Fibroblast of lung (primary cell): ENCODE measurements at regions not wholly inside any gene's neighbourhood (a gene's known extent, or its start where the extent isn't known, plus 50 kb on each side); places are given as distances from the start of the nearest gene placed in this dataset.

Experiments used
- CTCF ChIP-seq, 2 donors: IDR thresholded peaks in 1 of 2; conservative IDR thresholded peaks in 1 of 2; 1 replicate in 1 of 2; 2 replicates in 1 of 2; pipeline ENCODE4 v1.5.1; 2011 to 2012; ENCODE audit warnings: low read length in 2 of 2, control low read depth in 1 of 2, inconsistent platforms in 1 of 2, low read depth in 1 of 2, mild to moderate bottlenecking in 1 of 2
- EZH2 ChIP-seq: IDR thresholded peaks from 2 replicates; pipeline ENCODE4 v1.5.1; 2012; ENCODE audit warnings: low read length, control low read depth, mild to moderate bottlenecking; ENCODE audit errors: missing control alignments

DNA sequence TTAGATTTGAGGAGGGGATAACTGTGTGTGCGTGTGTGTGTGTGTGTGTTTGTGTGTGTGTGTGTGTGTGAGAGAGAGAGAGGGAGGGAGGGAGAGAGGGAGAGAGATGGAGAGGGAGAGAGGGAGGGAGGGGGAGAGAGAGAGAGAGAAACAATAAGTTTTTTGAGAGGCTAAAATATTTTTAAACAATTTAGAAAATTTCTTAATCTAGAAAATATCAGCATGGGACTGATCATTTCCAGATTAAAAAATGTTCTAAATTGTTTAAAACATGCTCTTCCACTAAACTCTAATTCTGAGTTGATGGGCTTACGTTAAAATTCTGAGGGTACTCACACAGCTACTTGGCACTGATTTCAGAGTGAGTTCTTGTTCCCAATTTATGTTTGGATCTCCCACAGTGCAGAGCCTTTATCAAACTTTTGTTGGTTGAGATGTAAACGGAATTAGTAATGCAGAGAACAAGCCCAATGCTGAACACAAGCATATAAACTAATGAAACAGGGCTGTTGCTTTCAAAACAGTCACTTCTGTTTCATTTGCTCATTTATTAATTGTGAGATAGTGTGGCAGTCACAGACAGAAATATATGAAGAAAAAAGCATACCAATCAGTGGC is 73.4 kb upstream of the RGS2 start:
- TF ChIP-seq CTCF (conservative IDR thresholded peaks at IDR 0.05 in 1 of 2, IDR thresholded peaks at IDR 0.05 in 1 of 2; ENCODE audit: low read depth in 1 of 2, low read length in 2 of 2) (no peak), EZH2 (no peak)
